Liver (tissue), 8 donors: ENCODE measurements at regions not wholly inside any gene's neighbourhood (a gene's known extent, or its start where the extent isn't known, plus 50 kb on each side); places are given as distances from the start of the nearest gene placed in this dataset.

Experiments used
- DNase-seq: peaks from one replicate; pipeline ENCODE4 v3.0.0-alpha.2; 2017; ENCODE audit warnings: low spot score
- H3K27ac ChIP-seq, 2 donors: one replicate each; pipeline ENCODE4 v1.7.0; 2013; ENCODE audit warnings: inconsistent platforms in 2 of 2, low read length in 2 of 2, control low read depth in 1 of 2, low read depth in 1 of 2, mild to moderate bottlenecking in 1 of 2
- H3K27me3 ChIP-seq, 4 donors: one replicate each; pipeline versions ENCODE4 v1.6.1 to v1.7.0; 2013; ENCODE audit warnings: low read length in 3 of 4, inconsistent platforms in 1 of 4, mild to moderate bottlenecking in 1 of 4, moderate library complexity in 1 of 4; ENCODE audit not compliant: control insufficient read depth in 4 of 4, insufficient read depth in 4 of 4
- H3K36me3 ChIP-seq, 4 donors: one replicate each; pipeline versions ENCODE4 v1.6.1 to v1.7.0; 2013; ENCODE audit warnings: low read length in 3 of 4, mild to moderate bottlenecking in 3 of 4, low read depth in 1 of 4, moderate library complexity in 1 of 4; ENCODE audit not compliant: control insufficient read depth in 4 of 4, insufficient read depth in 3 of 4
- H3K4me1 ChIP-seq, 4 donors: one replicate each; pipeline versions ENCODE4 v1.6.1 to v1.7.0; 2013; ENCODE audit warnings: low read length in 3 of 4, mild to moderate bottlenecking in 3 of 4, moderate library complexity in 1 of 4; ENCODE audit not compliant: control insufficient read depth in 4 of 4, insufficient read depth in 4 of 4
- H3K4me3 ChIP-seq, 3 donors: one replicate each; pipeline versions ENCODE4 v1.6.1 to v1.7.0; 2013; ENCODE audit warnings: low read length in 3 of 3, control low read depth in 1 of 3, low read depth in 1 of 3, mild to moderate bottlenecking in 1 of 3
- H3K9ac ChIP-seq, 2 donors: one replicate each; pipeline ENCODE4 v1.7.0; 2013; ENCODE audit warnings: low read length in 2 of 2, mild to moderate bottlenecking in 2 of 2, moderate library complexity in 2 of 2, control low read depth in 1 of 2, low read depth in 1 of 2
- H3K9me3 ChIP-seq, 4 donors: one replicate each; pipeline versions ENCODE4 v1.6.1 to v1.7.0; 2013; ENCODE audit warnings: low read length in 3 of 4; ENCODE audit not compliant: control insufficient read depth in 4 of 4
- ATF3 ChIP-seq: IDR thresholded peaks from 2 replicates; pipeline ENCODE4 v1.6.1; 2016; ENCODE audit warnings: antibody characterized with exemption
- CTCF ChIP-seq: fragments of 150-350 bp; IDR thresholded peaks from 2 replicates; pipeline ENCODE4 v1.5.1; 2017; ENCODE audit warnings: improper control_type of control experiment, low read depth, low read length; ENCODE audit not compliant: missing input control
- EGR1 ChIP-seq, 2 donors: IDR thresholded peaks; 2 replicates each; pipeline ENCODE4 v1.6.1; 2016 to 2018; ENCODE audit warnings: antibody characterized with exemption in 2 of 2, low read depth in 2 of 2
- FOXA1 ChIP-seq: IDR thresholded peaks from 2 replicates; pipeline ENCODE4 v1.6.1; 2016; ENCODE audit warnings: antibody characterized with exemption
- FOXA2 ChIP-seq: IDR thresholded peaks from 2 replicates; pipeline ENCODE4 v1.6.1; 2016; ENCODE audit warnings: antibody characterized with exemption
- GABPA ChIP-seq, 2 donors: IDR thresholded peaks in 1 of 2; conservative IDR thresholded peaks in 1 of 2; 2 replicates each; pipeline ENCODE4 v1.6.1; 2016; ENCODE audit warnings: antibody characterized with exemption in 2 of 2, mild to moderate bottlenecking in 1 of 2, moderate library complexity in 1 of 2
- HNF4A ChIP-seq, 2 donors: conservative IDR thresholded peaks; 2 replicates each; pipeline ENCODE4 v1.6.1; 2016; ENCODE audit warnings: antibody characterized with exemption in 2 of 2, mild to moderate bottlenecking in 2 of 2
- HNF4G ChIP-seq: IDR thresholded peaks from 2 replicates; pipeline ENCODE4 v1.6.1; 2016; ENCODE audit warnings: antibody characterized with exemption
- JUND ChIP-seq, 2 donors: IDR thresholded peaks; 2 replicates each; pipeline ENCODE4 v1.6.1; 2016; ENCODE audit warnings: antibody characterized with exemption in 2 of 2
- NR2F2 ChIP-seq: IDR thresholded peaks from 2 replicates; pipeline ENCODE4 v1.6.1; 2016; ENCODE audit warnings: antibody characterized with exemption
- RAD21 ChIP-seq, 2 donors: IDR thresholded peaks; 2 replicates each; pipeline ENCODE4 v1.6.1; 2016; ENCODE audit warnings: antibody characterized with exemption in 2 of 2, mild to moderate bottlenecking in 2 of 2
- RXRA ChIP-seq, 2 donors: IDR thresholded peaks; 2 replicates each; pipeline ENCODE4 v1.6.1; 2017 to 2018; ENCODE audit warnings: antibody characterized with exemption in 2 of 2, mild to moderate bottlenecking in 1 of 2
- SP1 ChIP-seq: IDR thresholded peaks from 2 replicates; pipeline ENCODE4 v1.6.1; 2018; ENCODE audit warnings: antibody characterized with exemption, mild to moderate bottlenecking
- TAF1 ChIP-seq: conservative IDR thresholded peaks from 2 replicates; pipeline ENCODE4 v1.6.1; 2016; ENCODE audit warnings: antibody characterized with exemption, mild to moderate bottlenecking
- YY1 ChIP-seq: IDR thresholded peaks from 2 replicates; pipeline ENCODE4 v1.6.1; 2016; ENCODE audit warnings: antibody characterized with exemption, mild to moderate bottlenecking
- ZBTB33 ChIP-seq: IDR thresholded peaks from 2 replicates; pipeline ENCODE4 v1.6.1; 2016; ENCODE audit warnings: antibody characterized with exemption
- WGBS: extraction: QIAGEN DNeasy Blood & Tissue Kit; methylation state at CpG from one replicate; pipeline ENCODE4 v1.1.7; 2013; 5-methylcytosine and 5-hydroxymethylcytosine counted together
- TF ChIP-seq, protein P1 (sequence below): IDR thresholded peaks from 2 replicates; pipeline ENCODE4 v1.6.1; 2016; ENCODE audit warnings: antibody characterized with exemption, mild to moderate bottlenecking
- donor health status: healthy.
- donor health status: healthy.
- donor health status: healthy.
- donor health status: healthy.
- donor health status: healthy.

- no peaks in the 10 kb centered on the region for H3K9me3 ChIP-seq
- no peak overlapping the region for H3K4me3 ChIP-seq
- no peak for TF ChIP-seq SP1
- TF ChIP-seq TAF1: no peak
- TF ChIP-seq RAD21 (IDR thresholded peaks at IDR 0.05): no peak
- DNase-seq: no peak
- no peak overlapping the region for H3K27ac ChIP-seq
- H3K27me3 ChIP-seq: no peaks in the 10 kb centered on the region
- no peak overlapping the region for H3K9ac ChIP-seq
- no peaks in the 10 kb centered on the region for H3K4me1 ChIP-seq
- WGBS: 73% methylated on average over 3 of the region's 3 CpGs
- H3K36me3 ChIP-seq: no peaks in the 10 kb centered on the region
These were observed 348.0 kb downstream of the SEC23A start for GRCh38 chr14:38755036-38755435.

DNA sequence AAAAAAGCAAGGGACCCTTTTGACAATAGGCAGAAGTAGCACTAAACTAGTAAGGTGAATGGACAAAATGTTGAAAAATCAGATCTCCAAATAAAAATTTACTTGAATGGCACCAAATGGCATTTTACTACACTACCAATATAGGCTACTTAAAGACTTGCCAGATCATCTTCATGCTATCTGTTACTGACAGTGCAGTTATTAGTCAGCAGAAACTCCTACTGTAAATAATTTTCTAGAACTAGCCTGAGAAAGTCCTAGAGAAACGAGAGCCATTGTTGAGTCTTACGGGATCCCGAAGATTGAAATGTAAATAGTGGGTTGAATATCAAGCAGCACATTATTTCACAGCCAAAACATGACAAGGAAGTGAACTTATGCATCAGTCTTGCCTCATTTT, 350.3 kb downstream of the SEC23A start:
- DNase-seq: no peak
- Histone ChIP-seq H3K9me3 (no peaks in the 10 kb centered on the region), H3K4me3 (no peak overlapping the region), H3K9ac (no peak overlapping the region), H3K27me3 (no peaks in the 10 kb centered on the region), H3K4me1 (no peaks in the 10 kb centered on the region), H3K27ac (no peak overlapping the region), H3K36me3 (no peaks in the 10 kb centered on the region)
- TF ChIP-seq, protein P1, sequence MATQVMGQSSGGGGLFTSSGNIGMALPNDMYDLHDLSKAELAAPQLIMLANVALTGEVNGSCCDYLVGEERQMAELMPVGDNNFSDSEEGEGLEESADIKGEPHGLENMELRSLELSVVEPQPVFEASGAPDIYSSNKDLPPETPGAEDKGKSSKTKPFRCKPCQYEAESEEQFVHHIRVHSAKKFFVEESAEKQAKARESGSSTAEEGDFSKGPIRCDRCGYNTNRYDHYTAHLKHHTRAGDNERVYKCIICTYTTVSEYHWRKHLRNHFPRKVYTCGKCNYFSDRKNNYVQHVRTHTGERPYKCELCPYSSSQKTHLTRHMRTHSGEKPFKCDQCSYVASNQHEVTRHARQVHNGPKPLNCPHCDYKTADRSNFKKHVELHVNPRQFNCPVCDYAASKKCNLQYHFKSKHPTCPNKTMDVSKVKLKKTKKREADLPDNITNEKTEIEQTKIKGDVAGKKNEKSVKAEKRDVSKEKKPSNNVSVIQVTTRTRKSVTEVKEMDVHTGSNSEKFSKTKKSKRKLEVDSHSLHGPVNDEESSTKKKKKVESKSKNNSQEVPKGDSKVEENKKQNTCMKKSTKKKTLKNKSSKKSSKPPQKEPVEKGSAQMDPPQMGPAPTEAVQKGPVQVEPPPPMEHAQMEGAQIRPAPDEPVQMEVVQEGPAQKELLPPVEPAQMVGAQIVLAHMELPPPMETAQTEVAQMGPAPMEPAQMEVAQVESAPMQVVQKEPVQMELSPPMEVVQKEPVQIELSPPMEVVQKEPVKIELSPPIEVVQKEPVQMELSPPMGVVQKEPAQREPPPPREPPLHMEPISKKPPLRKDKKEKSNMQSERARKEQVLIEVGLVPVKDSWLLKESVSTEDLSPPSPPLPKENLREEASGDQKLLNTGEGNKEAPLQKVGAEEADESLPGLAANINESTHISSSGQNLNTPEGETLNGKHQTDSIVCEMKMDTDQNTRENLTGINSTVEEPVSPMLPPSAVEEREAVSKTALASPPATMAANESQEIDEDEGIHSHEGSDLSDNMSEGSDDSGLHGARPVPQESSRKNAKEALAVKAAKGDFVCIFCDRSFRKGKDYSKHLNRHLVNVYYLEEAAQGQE: no peak
- no peak for TF ChIP-seq NR2F2
- no peak for TF ChIP-seq ATF3
- no peak for TF ChIP-seq EGR1 (IDR thresholded peaks at IDR 0.05; ENCODE audit: low read depth in 2 of 2)
- TF ChIP-seq FOXA1: no peak
- no peak for TF ChIP-seq SP1
- TF ChIP-seq GABPA (IDR thresholded peaks at IDR 0.05 in 1 of 2, conservative IDR thresholded peaks at IDR 0.05 in 1 of 2): no peak
- no peak for TF ChIP-seq JUND (IDR thresholded peaks at IDR 0.05)
- no peak for TF ChIP-seq ZBTB33
- TF ChIP-seq FOXA2: no peak
- TF ChIP-seq CTCF: no peak
- TF ChIP-seq YY1: no peak
- no peak for TF ChIP-seq RXRA (IDR thresholded peaks at IDR 0.05)
- TF ChIP-seq TAF1: no peak
- TF ChIP-seq RAD21 (IDR thresholded peaks at IDR 0.05): no peak
- TF ChIP-seq HNF4G: no peak
- no peak for TF ChIP-seq HNF4A (conservative IDR thresholded peaks at IDR 0.05)
- 86% methylated on average over 3 of the region's 3 CpGs for WGBS
